ENCODE measurements at regions not wholly inside any gene's neighbourhood (a gene's known extent, or its start where the extent isn't known, plus 50 kb on each side); places are given as distances from the start of the nearest gene placed in this dataset.
"Not testable (repeated sequence)": the region's sequence is repeated elsewhere in the genome, so short reads cannot be mapped to it uniquely, and the experiment has no call there.

DNA sequence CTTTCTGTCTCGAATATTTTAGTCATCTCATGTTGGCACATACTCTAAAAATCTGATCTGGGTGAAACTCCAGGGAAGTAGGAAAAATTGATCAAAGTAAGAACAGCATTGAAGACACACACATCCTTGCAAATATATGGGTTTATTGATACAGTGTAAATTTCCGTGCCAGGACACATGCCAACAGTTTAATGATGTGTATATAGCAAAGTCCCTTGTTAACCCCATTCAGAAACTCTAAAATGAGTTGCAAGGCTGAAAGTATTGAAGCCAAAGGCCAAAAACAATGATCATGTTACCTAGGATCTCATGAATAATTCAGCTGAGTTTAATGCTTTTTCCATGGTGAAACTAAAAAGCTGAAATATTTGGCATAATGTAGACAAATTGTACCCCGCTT is 62.3 kb upstream of the FAM72C start:
- H3K27ac ChIP-seq, H3K4me3 ChIP-seq: not testable (repeated sequence)

DNA sequence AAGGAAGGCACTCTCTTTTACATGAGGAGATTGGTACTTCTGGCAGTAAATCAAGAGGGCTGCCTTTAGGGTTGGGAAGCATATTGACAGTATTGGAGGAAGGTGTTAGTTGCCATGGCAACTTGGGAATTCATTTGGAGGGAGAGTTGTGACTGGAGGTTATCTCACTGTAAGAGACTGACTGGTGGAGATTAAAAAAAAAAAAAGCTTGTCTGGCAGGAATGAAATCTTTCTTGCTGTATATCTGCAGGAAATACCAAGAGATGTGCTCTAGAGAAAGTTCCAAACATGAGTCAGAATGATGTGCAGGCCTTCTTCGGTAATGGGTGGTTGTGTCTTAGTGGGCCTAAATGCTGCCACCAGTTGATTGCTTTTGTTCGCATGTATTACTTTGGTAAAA is 59.8 kb upstream of the FAM72C start:
- H3K27ac ChIP-seq, H3K4me3 ChIP-seq: not testable (repeated sequence)

DNA sequence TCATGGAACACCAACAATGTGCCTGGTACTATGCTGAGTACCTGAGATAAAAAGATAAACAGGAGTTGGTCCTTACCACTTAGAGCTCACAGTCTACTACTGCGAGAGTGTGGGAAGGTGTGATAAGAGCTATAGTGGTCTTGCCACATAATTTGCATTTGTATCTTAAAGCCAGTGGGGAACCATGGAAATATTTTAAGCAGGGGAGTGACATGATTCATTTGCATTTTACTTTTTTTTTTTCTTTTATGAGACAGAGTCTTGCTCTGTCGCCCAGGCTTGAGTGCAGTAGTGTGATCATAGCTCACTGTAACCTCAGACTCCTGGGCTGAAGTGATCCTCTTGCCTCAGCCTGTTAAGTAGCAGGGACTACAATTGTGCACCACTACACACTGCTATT is 54.2 kb upstream of the FAM72C start:
- H3K4me3 ChIP-seq, H3K27ac ChIP-seq: not testable (repeated sequence)

DNA sequence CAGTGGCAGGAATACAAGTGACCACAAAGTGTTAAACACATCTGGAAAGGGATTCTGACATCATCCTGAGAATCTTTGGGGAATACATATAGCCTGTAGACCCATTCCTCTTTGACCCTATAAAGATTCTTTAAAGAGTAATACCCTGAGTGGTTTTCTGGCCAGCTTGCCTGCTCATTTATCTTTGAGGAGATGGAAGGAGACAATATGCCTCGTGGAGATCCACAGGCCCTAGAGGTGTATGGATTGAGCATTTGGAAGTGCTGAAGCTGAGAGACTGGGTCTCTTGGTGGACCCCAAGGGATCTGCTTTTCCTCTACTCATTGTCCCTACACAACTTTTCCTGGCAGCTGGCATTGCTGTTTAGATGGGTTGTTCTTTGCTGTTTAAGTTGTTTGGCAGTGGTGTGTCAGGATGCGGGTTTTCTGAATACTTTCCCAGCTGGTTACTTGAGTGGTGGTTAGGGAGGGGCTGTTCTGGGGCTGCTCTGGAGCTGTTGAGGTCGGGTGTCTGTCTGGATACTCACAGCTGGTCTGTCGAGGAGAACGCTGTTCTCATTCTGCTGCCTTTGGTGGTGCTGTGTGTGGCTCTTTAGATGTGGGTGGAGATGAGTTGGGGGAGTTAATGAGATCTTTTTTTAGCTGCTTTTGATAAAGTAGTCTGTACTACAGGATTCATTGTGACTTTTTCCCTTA is 50.1 kb upstream of the FAM72C start:
- not testable (repeated sequence) for H3K4me3 ChIP-seq, H3K27ac ChIP-seq

All from skin epidermis (tissue), 12 donors.